Coronary artery (tissue), 2 donors: ENCODE measurements at regions not wholly inside any gene's neighbourhood (a gene's known extent, or its start where the extent isn't known, plus 50 kb on each side); places are given as distances from the start of the nearest gene placed in this dataset.

ENCODE experiments used
- DNase-seq: peaks from one replicate; pipeline ENCODE4 v3.0.0-alpha.2; 2017; ENCODE audit warnings: low spot score
- H3K27ac ChIP-seq, 2 donors: fragments of 200-600 bp; sonication (generic); one replicate each; pipeline ENCODE4 v1.5.1; 2016 to 2019
- H3K4me3 ChIP-seq: fragments of 200-600 bp; sonication (generic); 2 replicates; pipeline ENCODE4 v1.5.1; 2016; ENCODE audit warnings: mild to moderate bottlenecking, moderate library complexity
- CTCF ChIP-seq: fragments of 200-600 bp; sonication (generic); IDR thresholded peaks from one replicate; pipeline ENCODE4 v1.5.1; 2019; ENCODE audit warnings: antibody characterized with exemption

GRCh38 chr2:146537477-146537876, 1307.4 kb upstream of the ACVR2A start:
- no peak for DNase-seq
- TF ChIP-seq CTCF = no peak
- no peak overlapping the region for H3K4me3 ChIP-seq
- H3K27ac ChIP-seq = no peak overlapping the region

GRCh38 chr2:146532509-146533147, 1312.2 kb upstream of the ACVR2A start:
- no peak overlapping the region for H3K27ac ChIP-seq
- no peak for DNase-seq
- no peak for TF ChIP-seq CTCF
- H3K4me3 ChIP-seq = no peak overlapping the region

- Histone ChIP-seq H3K27ac (no peak overlapping the region), H3K4me3 (no peak overlapping the region)
- no peak for DNase-seq
- no peak for TF ChIP-seq CTCF
These were observed 1312.8 kb upstream of the ACVR2A start for GRCh38 chr2:146532009-146532408.

GRCh38 chr2:146530886-146531285, 1313.9 kb upstream of the ACVR2A start:
- Histone ChIP-seq H3K27ac (no peak overlapping the region), H3K4me3 (no peak overlapping the region)
- no peak for TF ChIP-seq CTCF
- DNase-seq = no peak

GRCh38 chr2:146527166-146527565, 1317.7 kb upstream of the ACVR2A start:
- Histone ChIP-seq H3K27ac (no peak overlapping the region), H3K4me3 (no peak overlapping the region)
- no peak for TF ChIP-seq CTCF
- no peak for DNase-seq

GRCh38 chr2:146523196-146523595, 1321.6 kb upstream of the ACVR2A start:
- no peak overlapping the region for H3K27ac ChIP-seq
- no peak overlapping the region for H3K4me3 ChIP-seq
- DNase-seq = no peak
- no peak for TF ChIP-seq CTCF

- Histone ChIP-seq H3K27ac (no peak overlapping the region), H3K4me3 (no peak overlapping the region)
- no peak for DNase-seq
- TF ChIP-seq CTCF = no peak
These were observed 1338.0 kb upstream of the ACVR2A start for GRCh38 chr2:146506851-146507250.
